CD14-positive monocyte (primary cell): ENCODE measurements at regions not wholly inside any gene's neighbourhood (a gene's known extent, or its start where the extent isn't known, plus 50 kb on each side); places are given as distances from the start of the nearest gene placed in this dataset.

Experiments used
- DNase-seq, 3 donors: peaks; one replicate each; pipeline ENCODE4 v3.0.0-alpha.2; 2011 to 2022
- H2AFZ ChIP-seq: 2 replicates; pipeline ENCODE4 v1.6.0; 2012; ENCODE audit warnings: mild to moderate bottlenecking, low read depth, low read length, inconsistent platforms; ENCODE audit not compliant: insufficient read depth, poor library complexity, severe bottlenecking
- H3K27ac ChIP-seq, 2 donors: 1 replicate in 1 of 2; 2 replicates in 1 of 2; pipeline ENCODE4 v1.5.1; 2012 to 2013; ENCODE audit warnings: low read length in 2 of 2, control low read depth in 1 of 2, inconsistent platforms in 1 of 2, low read depth in 1 of 2, mild to moderate bottlenecking in 1 of 2
- H3K27me3 ChIP-seq, 2 donors: one replicate each; pipeline versions ENCODE4 v1.6.0 to v1.6.1; 2011 to 2013; ENCODE audit warnings: low read length in 2 of 2; ENCODE audit not compliant: control insufficient read depth in 2 of 2, insufficient read depth in 2 of 2
- H3K36me3 ChIP-seq, 2 donors: replicated peaks in 1 of 2; 1 replicate in 1 of 2; 2 replicates in 1 of 2; pipeline versions ENCODE4 v1.5.1 to v1.6.1; 2012 to 2013; ENCODE audit warnings: low read length in 2 of 2, control low read depth in 1 of 2, inconsistent platforms in 1 of 2, mild to moderate bottlenecking in 1 of 2; ENCODE audit not compliant: insufficient read depth in 2 of 2, control insufficient read depth in 1 of 2
- H3K4me1 ChIP-seq, 2 donors: 1 replicate in 1 of 2; 2 replicates in 1 of 2; pipeline versions ENCODE4 v1.5.1 to v1.6.1; 2012 to 2013; ENCODE audit warnings: low read length in 2 of 2, control low read depth in 1 of 2, inconsistent platforms in 1 of 2, mild to moderate bottlenecking in 1 of 2, moderate library complexity in 1 of 2; ENCODE audit not compliant: insufficient read depth in 2 of 2, control insufficient read depth in 1 of 2
- H3K4me2 ChIP-seq: replicated peaks from 2 replicates; pipeline ENCODE3; 2012; ENCODE audit warnings: low read length, moderate library complexity, mild to moderate bottlenecking; ENCODE audit not compliant: poor library complexity, severe bottlenecking; ENCODE audit errors: extremely low read depth
- H3K4me3 ChIP-seq, 3 experiments: fragments of 200-600 bp in 1 of 3; sonication (generic) in 1 of 3; replicated peaks in 1 of 3; 1 replicate in 2 of 3; 2 replicates in 1 of 3; pipeline ENCODE4 v1.5.1; 2011 to 2013; ENCODE audit warnings: low read length in 3 of 3, mild to moderate bottlenecking in 3 of 3, control low read depth in 2 of 3, low read depth in 2 of 3, inconsistent platforms in 1 of 3, moderate library complexity in 1 of 3
- H3K79me2 ChIP-seq: 2 replicates; pipeline ENCODE4 v1.6.0; 2012; ENCODE audit warnings: mild to moderate bottlenecking, control low read depth, inconsistent platforms, low read length, moderate library complexity; ENCODE audit not compliant: insufficient read depth
- H3K9ac ChIP-seq: 2 replicates; pipeline ENCODE4 v1.6.0; 2017; ENCODE audit warnings: low read length, mild to moderate bottlenecking; ENCODE audit not compliant: insufficient read depth, poor library complexity, severe bottlenecking
- H3K9me3 ChIP-seq, 2 donors: replicated peaks in 1 of 2; 1 replicate in 1 of 2; 2 replicates in 1 of 2; pipeline versions ENCODE4 v1.5.1 to v1.6.1; 2012 to 2013; ENCODE audit warnings: low read length in 2 of 2, control low read depth in 1 of 2; ENCODE audit not compliant: control insufficient read depth in 1 of 2, insufficient read depth in 1 of 2
- H4K20me1 ChIP-seq: 2 replicates; pipeline ENCODE4 v1.6.0; 2012; ENCODE audit warnings: mild to moderate bottlenecking, low read length, control low read depth, moderate library complexity; ENCODE audit not compliant: insufficient read depth
- H3K27ac Mint-ChIP-seq, 7 donors: one replicate each; pipeline ENCODE4 v1.8.0; 2020; ENCODE audit warnings: mild to moderate bottlenecking in 7 of 7, mixed read lengths in 7 of 7, moderate library complexity in 6 of 7, inconsistent platforms in 2 of 7
- H3K27me3 Mint-ChIP-seq, 3 donors: one replicate each; pipeline ENCODE4 v1.8.0; 2021 to 2022; ENCODE audit warnings: low read depth in 3 of 3, mild to moderate bottlenecking in 3 of 3, mixed read lengths in 3 of 3, moderate library complexity in 3 of 3, inconsistent platforms in 1 of 3
- H3K36me3 Mint-ChIP-seq, 2 donors: one replicate each; pipeline ENCODE4 v1.8.0; 2020; ENCODE audit warnings: mixed read lengths in 2 of 2, inconsistent platforms in 1 of 2, mild to moderate bottlenecking in 1 of 2
- H3K4me1 Mint-ChIP-seq: one replicate; pipeline ENCODE4 v1.8.0; 2020; ENCODE audit warnings: mild to moderate bottlenecking, mixed read lengths
- H3K4me3 Mint-ChIP-seq, 2 donors: one replicate each; pipeline ENCODE4 v1.8.0; 2020; ENCODE audit warnings: mild to moderate bottlenecking in 2 of 2, mixed read lengths in 2 of 2, moderate library complexity in 1 of 2
- H3K9me3 Mint-ChIP-seq, 7 donors: one replicate each; pipeline ENCODE4 v1.8.0; 2020 to 2022; ENCODE audit warnings: mixed read lengths in 7 of 7, mild to moderate bottlenecking in 6 of 7, moderate library complexity in 6 of 7, inconsistent platforms in 2 of 7
- CTCF ChIP-seq: fragments of 200-600 bp; IDR thresholded peaks from one replicate; pipeline ENCODE4 v1.8.0; 2022; ENCODE audit warnings: antibody characterized with exemption, mild to moderate bottlenecking
- WGBS: methylation state at CpG from one replicate; pipeline ENCODE4 v1.1.5; 2013; ENCODE audit warnings: missing lambda C conversion rate; ENCODE audit not compliant: insufficient coverage; 5-methylcytosine and 5-hydroxymethylcytosine counted together
- intact Hi-C, 2 donors: fragments of 100-400 bp; cut with micrococcal nuclease; formaldehyde crosslinking; loops; one replicate each; pipeline versions ENCODE4 v1.15.0 to v1.15.1; 2023

GRCh38 chr5:67725604-67726003, 490.0 kb upstream of the PIK3R1 start:
- Histone ChIP-seq H4K20me1 (no peaks in the 10 kb centered on the region), H3K9me3 (no peaks in the 10 kb centered on the region), H3K79me2 (no peaks in the 10 kb centered on the region), H3K27me3 (no peaks in the 10 kb centered on the region), H3K9ac (no peak overlapping the region), H3K4me2 (no peak overlapping the region), H3K4me3 (no peak overlapping the region), H3K4me1 (no peaks in the 10 kb centered on the region), H3K36me3 (no peaks in the 10 kb centered on the region), H3K27ac (no peak overlapping the region), H2AFZ (no peak overlapping the region)
- TF ChIP-seq CTCF = no peak
- WGBS = no CpG with 5 or more reads among the region's 1 CpG
- H3K36me3 Mint-ChIP-seq = no peaks in the 10 kb centered on the region
- H3K4me3 Mint-ChIP-seq = no peak overlapping the region
- H3K27me3 Mint-ChIP-seq = peaks cover 0 to 3% (median 0%) of the 10 kb centered on the region in 3 donors
- intact Hi-C loops = no loop called here
- DNase-seq = no peak
- no peak overlapping the region for H3K27ac Mint-ChIP-seq
- no peaks in the 10 kb centered on the region for H3K4me1 Mint-ChIP-seq
- peaks cover 0 to 5% (median 0%) of the 10 kb centered on the region in 7 donors for H3K9me3 Mint-ChIP-seq

GRCh38 chr5:67724412-67725135, 491.0 kb upstream of the PIK3R1 start:
- Histone ChIP-seq H3K9me3 (no peaks in the 10 kb centered on the region), H4K20me1 (no peaks in the 10 kb centered on the region), H3K79me2 (no peaks in the 10 kb centered on the region), H3K27ac (no peak overlapping the region), H3K9ac (no peak overlapping the region), H3K27me3 (no peaks in the 10 kb centered on the region), H3K4me1 (no peaks in the 10 kb centered on the region), H2AFZ (no peak overlapping the region), H3K36me3 (no peaks in the 10 kb centered on the region), H3K4me3 (no peak overlapping the region), H3K4me2 (no peak overlapping the region)
- peaks cover 0 to 4% (median 0%) of the 10 kb centered on the region in 3 donors for H3K27me3 Mint-ChIP-seq
- no peak for TF ChIP-seq CTCF
- peaks cover 0 to 5% (median 1%) of the 10 kb centered on the region in 7 donors for H3K9me3 Mint-ChIP-seq
- H3K4me1 Mint-ChIP-seq = no peaks in the 10 kb centered on the region
- no CpG with 5 or more reads among the region's 4 CpGs for WGBS
- intact Hi-C loops = no loop called here
- H3K27ac Mint-ChIP-seq = no peak overlapping the region
- H3K36me3 Mint-ChIP-seq = no peaks in the 10 kb centered on the region
- H3K4me3 Mint-ChIP-seq = no peak overlapping the region
- DNase-seq = no peak
